Adipose tissue (tissue), 3 donors: ENCODE measurements at regions not wholly inside any gene's neighbourhood (a gene's known extent, or its start where the extent isn't known, plus 50 kb on each side); places are given as distances from the start of the nearest gene placed in this dataset.
"Not testable (repeated sequence)": the region's sequence is repeated elsewhere in the genome, so short reads cannot be mapped to it uniquely, and the experiment has no call there.

Source experiments
- H3K27ac ChIP-seq: one replicate; pipeline ENCODE4 v1.5.1; 2013; ENCODE audit warnings: low read depth, low read length
- WGBS, 3 donors: extraction: QIAGEN DNeasy Blood & Tissue Kit; methylation state at CpG; one replicate each; pipeline ENCODE4 v1.1.7; 2013; 5-methylcytosine and 5-hydroxymethylcytosine counted together
- donor health status: healthy with polysubstance abuse.
- donor health status: Bipolar disorder and iron deficiency.
- donor health status: healthy.

DNA sequence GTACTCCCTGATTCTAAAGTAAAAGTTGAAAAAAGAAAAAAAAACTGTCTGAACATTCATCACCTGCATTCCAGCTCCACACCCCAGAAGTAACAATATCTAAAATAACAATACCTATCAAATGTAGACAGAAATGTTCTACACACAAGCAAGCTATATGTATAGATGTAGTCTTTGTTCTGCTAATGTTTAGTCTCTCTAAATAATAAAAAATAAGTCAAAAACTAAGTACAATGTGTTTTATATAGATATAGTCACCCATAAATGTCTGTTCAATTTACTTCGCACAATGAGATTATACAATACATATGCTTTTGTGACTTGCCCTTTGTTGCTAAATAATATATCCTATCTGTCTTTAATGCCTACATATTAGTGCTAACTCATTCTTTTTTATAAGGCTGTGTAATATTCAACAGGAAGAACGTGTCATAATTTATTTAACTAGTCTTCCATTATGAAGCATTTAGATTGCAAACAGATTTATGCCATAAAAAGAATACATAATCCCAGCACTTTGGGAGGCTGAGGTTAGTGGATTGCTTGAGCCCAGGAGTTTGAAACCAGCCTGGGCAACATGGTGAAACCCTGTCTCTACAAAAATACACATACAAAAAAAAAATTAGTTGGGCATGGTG, 216.2 kb upstream of the ZNF217 start:
- 85 to 91% (median 91%) methylated on average over 2 of the region's 2 CpGs for WGBS, 3 donors
- H3K27ac ChIP-seq, result no peak overlapping the region

DNA sequence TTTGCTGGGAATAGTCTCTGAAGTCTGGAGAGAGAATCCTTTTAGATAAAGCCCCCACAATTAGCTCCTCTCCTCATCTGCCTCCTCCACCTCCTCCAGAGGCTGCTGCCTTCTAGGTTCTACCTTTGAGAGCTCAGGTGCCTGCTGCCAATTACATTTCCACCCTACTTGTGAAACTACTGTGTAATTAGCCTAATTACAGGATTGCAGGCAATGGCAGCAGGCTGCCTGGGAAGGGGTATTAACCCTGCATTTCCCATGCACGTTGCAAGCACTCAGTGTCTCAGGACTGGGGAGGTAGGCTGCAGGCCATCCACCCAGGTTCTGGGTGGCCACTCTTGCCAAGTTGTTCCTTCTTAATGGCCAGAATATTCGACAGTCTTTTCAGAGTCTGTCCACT, 215.6 kb upstream of the ZNF217 start:
- H3K27ac ChIP-seq, result no peak overlapping the region
- WGBS, 3 donors, result 86% methylated on average over 2 of the region's 2 CpGs

DNA sequence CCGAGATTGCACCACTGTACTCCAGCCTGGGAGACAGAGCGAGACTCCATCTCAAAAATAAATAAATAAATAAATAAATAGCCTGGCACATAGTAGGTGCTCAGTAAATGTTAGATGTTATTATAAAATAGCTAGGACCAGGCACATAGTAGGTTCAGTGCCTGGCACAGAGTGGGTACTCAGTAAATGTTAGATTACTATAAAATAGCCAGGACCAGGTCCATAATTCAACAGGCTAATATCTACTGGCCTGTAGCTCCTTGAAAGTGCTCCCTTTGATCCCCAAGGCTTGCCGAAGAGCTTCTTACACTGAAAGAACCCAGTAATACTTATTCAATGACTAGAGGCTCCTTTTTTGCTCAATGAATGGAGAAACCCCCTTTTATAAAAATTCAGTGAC, 215.1 kb upstream of the ZNF217 start:
- WGBS, 3 donors, result 88 to 94% (median 93%) methylated on average over 3 of the region's 3 CpGs
- no peak overlapping the region for H3K27ac ChIP-seq

DNA sequence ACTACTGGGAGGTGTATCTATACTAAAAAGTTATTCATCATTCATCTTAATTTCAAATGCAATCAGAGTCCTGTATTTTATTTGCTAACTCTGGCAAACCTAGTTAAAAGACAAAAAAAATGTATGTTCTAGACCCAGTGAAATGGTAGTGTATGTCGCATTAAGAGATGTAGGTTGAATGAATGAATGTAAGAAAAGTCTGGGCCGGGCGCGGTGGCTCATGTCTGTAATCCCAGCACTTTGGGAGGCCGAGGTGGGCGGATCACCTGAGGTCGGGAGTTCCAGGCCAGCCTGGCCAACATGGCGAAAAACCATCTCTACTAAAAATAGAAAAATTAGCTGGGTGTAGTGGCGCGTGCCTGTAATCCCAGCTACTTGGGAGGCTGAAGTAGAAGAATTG, 214.7 kb upstream of the ZNF217 start:
- 94 to 97% (median 96%) methylated on average over 10 of the region's 10 CpGs for WGBS, 3 donors
- H3K27ac ChIP-seq, result not testable (repeated sequence)

DNA sequence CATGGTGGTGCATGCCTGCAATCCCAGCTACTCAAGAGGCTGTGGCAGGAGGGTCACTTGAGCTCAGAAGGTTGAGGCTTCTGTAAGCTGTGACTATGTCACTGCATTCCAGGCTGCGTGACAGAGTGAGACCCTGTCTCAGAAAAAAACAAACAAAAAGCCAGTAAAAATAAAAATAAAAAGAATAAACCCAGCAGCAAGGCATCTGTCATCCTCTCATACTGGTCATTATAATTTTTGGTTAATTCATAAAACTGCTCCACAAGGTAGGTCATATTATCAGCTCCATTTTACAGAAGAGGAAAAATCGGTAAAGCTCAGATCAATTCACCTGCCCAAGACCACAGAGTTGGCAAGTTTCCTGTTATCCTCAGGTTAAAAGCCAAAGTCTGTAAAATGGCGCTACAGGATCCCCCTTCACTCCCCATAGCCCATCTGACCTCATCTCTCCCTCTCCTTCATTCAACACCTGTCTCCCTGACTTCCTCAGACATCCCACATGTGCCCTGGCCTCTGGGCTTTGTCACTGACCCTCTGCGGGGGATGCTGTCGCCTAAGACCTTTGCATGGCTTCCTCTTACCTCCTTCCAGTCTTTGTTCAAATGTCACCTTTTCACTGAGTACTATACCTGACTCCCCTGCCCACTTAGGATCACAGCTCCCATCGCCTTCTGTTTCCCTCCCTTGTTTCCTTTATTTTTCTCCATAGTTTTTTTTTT, 213.2 kb upstream of the ZNF217 start:
- H3K27ac ChIP-seq, result no peak overlapping the region
- WGBS, 3 donors, result 83 to 88% (median 87%) methylated on average over 6 of the region's 6 CpGs

DNA sequence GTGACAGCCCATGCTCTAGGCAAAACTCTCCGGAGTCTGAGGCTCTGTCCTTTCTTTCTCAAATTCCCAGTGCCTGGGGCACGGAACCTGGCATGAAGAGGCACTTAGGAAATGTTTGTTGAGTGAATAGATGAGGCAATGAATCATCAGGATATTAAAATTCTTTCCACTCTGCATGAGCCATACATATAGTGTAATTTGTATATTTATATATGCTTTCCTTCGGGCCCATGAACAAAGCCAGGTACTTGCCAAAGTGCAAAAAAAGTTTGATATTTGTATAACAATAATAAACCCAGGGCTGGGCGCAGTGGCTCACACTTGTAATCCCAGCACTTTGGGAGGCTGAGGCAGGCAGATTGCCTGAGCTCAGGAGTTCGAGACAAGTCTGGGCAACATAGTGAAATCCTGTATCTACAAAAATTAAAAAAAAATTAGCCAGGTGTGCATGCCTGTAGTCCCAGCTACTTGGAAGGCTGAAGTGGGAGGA, 212.3 kb upstream of the ZNF217 start:
- WGBS, 3 donors, result 74 to 81% (median 74%) methylated on average over 5 of the region's 5 CpGs
- no peak overlapping the region for H3K27ac ChIP-seq

DNA sequence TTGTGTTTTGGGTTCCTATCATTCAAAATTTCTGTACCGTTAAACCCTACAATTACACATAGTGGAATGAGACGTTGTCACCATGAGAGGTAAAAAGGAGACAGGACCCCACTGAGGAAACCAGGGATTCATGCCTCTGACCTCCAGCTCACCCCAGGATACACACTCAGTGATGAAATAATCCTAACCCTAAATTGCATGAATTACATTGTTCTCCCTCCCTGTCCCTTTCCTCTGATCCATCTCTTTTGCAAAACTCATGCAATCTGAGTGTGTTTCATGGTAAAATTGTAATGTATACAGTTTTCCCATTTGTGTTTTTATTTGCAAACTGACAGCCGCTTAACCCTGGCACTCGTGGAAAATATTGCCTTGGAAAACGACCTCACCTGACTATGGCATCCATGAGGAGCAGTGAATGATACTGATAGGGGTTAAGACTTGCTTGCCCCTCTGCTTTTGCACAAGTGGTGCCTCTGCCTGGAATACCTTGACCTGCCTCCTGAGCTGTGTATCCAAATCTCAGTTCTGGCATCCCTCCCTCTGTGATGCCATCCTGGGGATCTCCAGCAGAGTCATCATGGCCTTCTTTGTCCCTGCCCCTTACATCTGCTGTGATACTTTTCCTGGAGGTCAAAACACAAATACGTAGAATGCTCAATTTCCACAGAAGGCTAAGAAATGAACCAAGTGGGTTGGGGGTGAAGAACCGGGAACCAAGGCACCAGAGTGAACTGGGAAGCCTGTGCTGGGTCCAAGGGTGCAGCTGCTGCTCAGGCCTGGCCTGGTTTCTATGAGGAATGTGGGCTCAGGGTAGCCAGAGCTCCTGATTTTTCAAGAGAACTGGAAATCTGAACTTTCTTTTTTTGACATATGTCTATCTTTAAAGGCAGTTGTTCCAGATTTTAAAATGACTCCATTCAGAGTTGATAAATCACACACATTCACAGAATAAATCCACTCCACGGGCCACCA, 211.6 kb upstream of the ZNF217 start:
- WGBS, 3 donors, result 68 to 85% (median 84%) methylated on average over 8 of the region's 8 CpGs
- no peak overlapping the region for H3K27ac ChIP-seq

DNA sequence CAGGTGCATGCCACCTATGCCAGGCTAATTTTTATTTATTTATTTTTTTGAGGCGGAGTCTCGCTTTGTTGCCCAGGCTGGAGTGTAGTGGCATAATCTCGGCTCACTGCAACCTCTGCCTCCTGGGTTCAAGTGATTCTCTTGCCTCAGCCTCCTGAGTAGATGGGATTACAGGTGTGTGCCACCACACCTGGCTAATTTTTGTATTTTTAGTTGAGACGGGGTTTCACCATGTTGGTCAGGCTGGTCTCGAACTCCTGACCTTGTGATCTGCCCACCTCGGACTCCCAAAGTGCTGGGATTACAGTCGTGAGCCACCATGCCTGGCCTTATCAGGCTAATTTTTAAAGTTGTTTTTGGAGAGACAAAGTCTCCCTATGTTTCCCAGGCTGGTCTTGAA, 210.7 kb upstream of the ZNF217 start:
- WGBS, 3 donors, result 86 to 97% (median 93%) methylated on average over 7 of the region's 7 CpGs
- not testable (repeated sequence) for H3K27ac ChIP-seq

DNA sequence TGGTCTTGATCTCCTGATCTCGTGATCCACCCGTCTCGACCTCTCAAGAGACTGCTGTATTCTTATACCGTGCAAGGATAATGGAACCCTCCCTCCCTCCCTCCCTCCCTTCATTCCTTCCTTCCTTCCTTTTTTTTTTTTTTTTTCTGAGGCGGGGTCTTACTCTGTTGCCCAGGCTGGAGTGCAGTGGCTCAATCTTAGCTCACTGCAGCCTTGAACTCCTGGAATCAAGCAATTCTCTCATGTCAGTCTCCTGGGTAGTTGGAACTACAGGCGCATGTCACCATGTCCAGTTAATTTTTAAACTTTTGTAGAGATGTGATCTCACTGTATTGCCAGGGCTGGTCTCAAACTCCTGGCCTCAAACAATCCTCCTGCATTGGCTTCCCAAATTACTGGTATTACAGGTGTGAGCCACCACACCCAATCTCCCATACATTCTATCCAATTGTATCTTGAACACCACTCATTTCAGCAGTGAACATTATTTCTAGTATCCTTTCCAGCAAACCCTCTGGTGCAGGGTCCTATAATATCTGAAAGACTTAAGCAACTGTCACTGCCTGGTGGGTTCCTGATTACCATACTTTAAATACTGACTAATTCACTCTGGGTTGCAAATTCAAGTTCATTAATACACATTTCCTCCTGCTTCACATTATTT, 210.0 kb upstream of the ZNF217 start:
- no peak overlapping the region for H3K27ac ChIP-seq
- WGBS, 3 donors, result 69 to 81% (median 76%) methylated on average over 5 to 6 of the region's 6 CpGs

DNA sequence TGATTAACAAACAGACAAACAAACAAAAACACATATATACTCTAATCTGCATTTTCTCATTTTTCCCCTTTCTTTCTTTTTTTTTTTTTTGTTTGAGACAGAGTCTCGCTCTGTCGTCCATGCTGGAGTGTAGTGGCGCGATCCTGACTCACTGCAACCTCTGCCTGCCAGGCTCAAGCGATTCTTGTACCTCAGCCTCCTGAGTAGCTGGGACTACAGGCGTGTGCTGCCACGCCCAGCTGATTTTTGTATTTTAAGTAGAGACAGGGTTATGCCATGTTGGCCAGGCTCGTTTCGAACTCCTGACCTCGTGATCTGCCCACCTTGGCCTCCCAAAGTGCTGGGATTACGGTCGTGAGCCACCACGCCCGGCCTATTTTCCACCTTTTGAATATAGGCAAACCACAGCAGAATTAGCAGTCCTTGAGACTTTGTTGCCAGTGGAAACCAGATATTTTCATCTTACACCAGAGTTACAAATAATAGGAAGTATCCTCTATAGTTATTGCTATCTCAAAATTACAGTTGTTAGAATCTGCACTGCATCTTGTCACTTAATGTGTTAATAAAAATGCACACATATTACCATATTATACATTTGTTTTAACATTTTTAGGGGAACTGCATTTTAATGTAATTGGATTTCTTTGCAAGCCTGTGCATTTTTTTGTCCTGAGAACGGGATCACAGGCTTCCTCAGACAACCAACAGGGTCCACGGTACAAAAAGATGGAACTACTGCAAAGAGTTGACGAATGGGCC, 208.2 kb upstream of the ZNF217 start:
- no peak overlapping the region for H3K27ac ChIP-seq
- WGBS, 3 donors, result 85 to 91% (median 86%) methylated on average over 17 of the region's 17 CpGs

DNA sequence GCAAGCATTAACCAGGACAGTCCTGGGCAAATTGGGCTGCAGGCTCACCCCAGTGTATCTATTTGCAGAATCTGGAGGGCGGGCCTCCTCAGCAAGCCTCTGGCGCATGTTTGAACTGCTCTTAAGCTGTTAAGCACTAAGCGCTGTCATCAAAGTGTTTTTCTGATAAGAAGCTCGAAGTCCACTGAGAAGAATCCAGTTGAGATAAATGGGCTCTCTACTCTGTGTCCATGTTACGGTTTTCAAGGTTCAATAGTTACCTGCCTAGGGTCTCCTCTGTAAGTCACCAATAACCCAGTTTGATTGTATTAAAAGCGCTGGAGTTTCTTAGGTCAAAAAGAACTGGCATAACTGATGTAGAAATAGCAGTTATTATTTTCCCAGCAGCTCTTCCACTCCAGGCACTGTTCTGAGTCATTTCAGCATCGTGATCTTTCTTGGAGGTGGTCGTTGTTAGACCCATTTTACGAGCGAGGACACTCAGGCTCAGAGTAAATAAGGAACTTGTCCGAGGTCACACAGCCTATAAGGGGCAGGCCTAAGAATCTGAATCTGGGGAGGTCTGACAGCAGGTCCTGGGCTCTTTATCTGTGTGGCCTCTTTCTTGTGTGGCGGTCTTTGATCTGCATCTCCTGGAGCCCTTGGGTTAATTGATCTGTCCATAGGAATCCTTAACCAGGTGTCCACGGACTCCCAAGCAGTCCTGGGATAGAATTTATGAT, 207.4 kb upstream of the ZNF217 start:
- no peak overlapping the region for H3K27ac ChIP-seq
- 49 to 93% (median 89%) methylated on average over 13 of the region's 13 CpGs for WGBS, 3 donors

DNA sequence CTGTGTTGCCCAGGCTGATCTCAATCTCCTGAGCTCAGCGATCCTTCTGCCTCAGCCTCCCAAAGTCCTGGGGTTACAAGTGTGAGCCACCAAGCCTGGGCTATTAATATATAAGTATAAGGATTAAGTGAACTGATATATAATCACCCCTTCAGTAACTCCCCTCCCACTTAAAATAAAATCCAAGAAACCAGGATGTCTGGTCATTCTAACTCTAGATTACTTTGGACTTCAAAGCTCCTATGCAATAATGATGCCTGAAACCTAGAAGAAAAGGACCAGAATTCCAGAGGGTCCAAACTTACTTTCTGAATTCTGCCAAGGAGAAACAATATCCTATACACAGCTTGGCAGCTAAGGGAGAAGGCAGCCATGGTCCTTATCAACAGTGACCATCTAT, 206.8 kb upstream of the ZNF217 start:
- no peak overlapping the region for H3K27ac ChIP-seq
- 94 to 100% (median 95%) methylated on average over 1 of the region's 1 CpG for WGBS, 3 donors

DNA sequence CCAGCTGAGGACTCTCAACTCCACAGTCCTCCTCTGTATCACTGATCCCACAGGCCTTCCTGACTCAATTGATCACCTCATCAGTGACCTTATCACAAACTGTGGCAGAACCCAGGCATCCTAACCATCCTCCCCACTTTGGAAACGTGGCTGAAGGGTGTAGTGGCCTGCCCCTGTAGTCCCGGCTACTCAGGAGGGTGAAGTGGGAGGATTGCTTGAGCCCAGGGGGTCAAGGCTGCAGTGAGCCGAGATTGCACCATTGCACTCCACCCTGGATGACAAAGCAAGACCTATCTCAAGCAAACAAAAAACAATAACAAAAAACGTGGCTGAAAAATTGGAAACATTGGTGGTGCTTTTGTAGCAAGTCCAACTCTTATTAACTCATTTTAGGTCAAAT, 203.4 kb upstream of the ZNF217 start:
- 75 to 84% (median 83%) methylated on average over 4 of the region's 4 CpGs for WGBS, 3 donors
- H3K27ac ChIP-seq, result no peak overlapping the region

DNA sequence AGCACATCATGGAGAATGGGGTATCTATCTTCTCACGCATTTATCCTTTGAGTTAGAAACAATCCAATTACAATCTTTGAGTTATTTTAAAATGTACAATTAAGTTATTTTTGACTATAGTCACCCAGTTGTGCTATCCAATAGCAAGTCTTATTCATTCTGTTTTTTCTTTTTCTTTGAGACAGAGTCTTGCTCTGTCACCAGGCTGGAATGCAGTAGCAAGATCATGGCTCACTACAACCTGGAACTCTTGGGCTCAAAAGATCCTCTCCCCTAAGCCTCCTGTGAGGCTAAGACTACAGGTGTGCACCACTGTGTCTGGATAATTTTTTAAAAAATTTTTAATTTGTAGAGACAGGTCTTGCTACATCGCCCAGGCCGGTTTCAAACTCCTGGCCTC, 201.5 kb upstream of the ZNF217 start:
- WGBS, 3 donors, result 97 to 99% (median 98%) methylated on average over 3 of the region's 3 CpGs
- H3K27ac ChIP-seq, result no peak overlapping the region

DNA sequence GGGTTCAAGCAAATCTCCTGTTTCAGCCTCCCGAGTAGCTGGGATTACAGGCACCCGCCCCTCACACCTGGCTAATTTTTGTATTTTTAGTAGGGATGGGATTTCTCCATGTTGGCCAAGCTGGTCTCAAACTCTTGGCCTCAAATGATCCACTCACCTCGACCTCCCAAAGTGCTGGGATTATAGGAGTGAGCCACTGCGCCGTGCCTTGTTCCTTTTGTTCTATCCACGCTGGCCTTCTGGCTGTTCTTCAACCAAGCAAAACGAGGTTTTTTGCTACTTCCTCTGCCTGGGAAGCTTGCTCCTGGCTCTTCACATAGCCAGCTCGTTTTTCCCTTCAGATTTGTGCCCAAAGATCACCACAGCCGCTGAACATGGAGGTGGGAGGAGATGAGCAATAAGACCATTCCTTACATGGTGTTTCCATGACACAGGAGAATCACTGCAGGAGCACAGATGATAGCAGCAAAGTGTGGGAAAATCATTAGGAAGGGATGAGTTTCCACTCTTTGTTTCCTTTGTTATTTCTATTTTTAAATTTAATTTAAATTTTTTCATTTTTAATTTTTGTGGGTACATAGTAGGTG, 201.0 kb upstream of the ZNF217 start:
- no peak overlapping the region for H3K27ac ChIP-seq
- 71 to 86% (median 79%) methylated on average over 9 of the region's 9 CpGs for WGBS, 3 donors

DNA sequence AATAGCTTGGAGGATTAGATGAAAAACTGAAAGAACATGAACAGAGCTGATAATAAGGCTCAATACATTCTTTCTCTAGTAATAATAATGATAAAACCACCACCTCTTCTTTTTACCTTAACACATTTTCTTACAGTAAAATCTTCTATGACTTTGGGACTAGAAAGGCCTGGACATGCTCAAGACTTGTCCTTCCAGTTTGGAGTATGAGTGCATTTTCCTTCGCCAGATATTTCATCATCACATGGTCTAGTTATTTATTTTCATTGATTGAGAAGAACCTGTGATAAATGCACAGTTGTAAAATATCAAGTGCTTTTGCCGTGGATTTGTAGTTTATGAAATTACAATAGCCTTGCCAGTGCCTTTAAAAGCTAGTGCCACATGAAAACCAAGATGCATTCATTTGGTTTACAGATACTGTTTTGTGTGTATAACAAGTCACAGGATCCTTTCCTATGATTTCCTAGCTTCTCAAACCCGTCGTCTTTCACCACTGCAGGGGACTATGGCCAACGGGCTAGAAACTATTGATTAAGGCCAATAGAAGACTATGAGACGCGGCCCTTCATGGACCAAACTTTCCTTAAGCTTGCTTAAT, 200.2 kb upstream of the ZNF217 start:
- no peak overlapping the region for H3K27ac ChIP-seq
- 69 to 95% (median 94%) methylated on average over 7 of the region's 7 CpGs for whole genome bisulfite sequencing, 3 donors
